A549 (cell line): ENCODE measurements at regions not wholly inside any gene's neighbourhood (a gene's known extent, or its start where the extent isn't known, plus 50 kb on each side); places are given as distances from the start of the nearest gene placed in this dataset.
A peak's percentile ranks its signal among the peaks of the same experiment; 100 is the strongest.

Experiments used
- ATAC-seq, 2 experiments: fragments of 200-7000 bp in 1 of 2; fragments of >200 bp in 1 of 2; cut with Nextera tagmentation in 1 of 2; cut with Tn5 transposase in 1 of 2; 3 replicates each; pipeline versions ENCODE4 v1.8.0 to v1.9.1; 2018 to 2020; ENCODE audit warnings: mild to moderate bottlenecking in 1 of 2, moderate library complexity in 1 of 2
- CTCF ChIA-PET: fragments of 300-600 bp; sonication (Branson Sonifier 250); formaldehyde crosslinking; extraction: SDS; loops from one replicate; lab custom pipeline; 2021; ENCODE audit warnings: antibody characterized with exemption, inconsistent platforms; lab: Yijun Ruan, JAX
- POLR2A ChIA-PET: fragments of 350-600 bp; formaldehyde crosslinking; extraction: SDS; loops from one replicate; lab custom pipeline; 2021; ENCODE audit warnings: antibody characterized with exemption, inconsistent platforms; lab: Yijun Ruan, JAX
- DNase-seq, 2 experiments: peaks; one replicate each; pipeline versions ENCODE4 v3.0.0 to v3.0.0-alpha.2; 2011 to 2016; ENCODE audit warnings: low read depth in 1 of 2, low spot score in 1 of 2
- FAIRE-seq: peaks from 2 replicates; lab custom pipeline; 2011; peaks lifted over from hg19 to GRCh38; lab: Jason Lieb, UNC
- H3K27ac ChIP-seq, 2 experiments: fragments of >200 bp; sonication (Bioruptor Twin); formaldehyde crosslinking; 3 replicates each; pipeline ENCODE4 v1.5.1; 2016 to 2017
- H3K4me1 ChIP-seq: fragments of >200 bp; sonication (Bioruptor Twin); formaldehyde crosslinking; 3 replicates; pipeline ENCODE4 v1.6.1; 2016
- H3K4me2 ChIP-seq: fragments of >200 bp; sonication (Bioruptor Twin); formaldehyde crosslinking; 3 replicates; pipeline ENCODE4 v1.6.1; 2016
- H3K4me3 ChIP-seq: fragments of >200 bp; sonication (Bioruptor Twin); formaldehyde crosslinking; 3 replicates; pipeline ENCODE4 v1.5.1; 2016
- H3K9me3 ChIP-seq: fragments of >200 bp; sonication (Bioruptor Twin); formaldehyde crosslinking; 3 replicates; pipeline ENCODE4 v1.6.1; 2016
- ATOH8 ChIP-seq: fragments of 250-450 bp; sonication (Bioruptor Pico); IDR thresholded peaks from 2 replicates; pipeline ENCODE4 v1.5.0; 2020; ENCODE audit warnings: low read depth, mild to moderate bottlenecking, moderate library complexity
- CBX8 ChIP-seq: fragments of 200-600 bp; sonication (generic); IDR thresholded peaks from 2 replicates; pipeline ENCODE4 v1.6.1; 2016
- CEBPB ChIP-seq, 2 experiments: fragments of >200 bp in 1 of 2; sonication (Bioruptor Twin) in 1 of 2; formaldehyde crosslinking in 1 of 2; IDR thresholded peaks; 2 replicates each; pipeline ENCODE4 v1.6.1; 2012 to 2016
- CTCF ChIP-seq: fragments of >200 bp; sonication (Bioruptor Twin); formaldehyde crosslinking; IDR thresholded peaks from 3 replicates; pipeline ENCODE4 v1.5.1; 2016
- EHF ChIP-seq: fragments of 250-450 bp; sonication (Bioruptor Pico); IDR thresholded peaks from 2 replicates; pipeline ENCODE4 v1.5.0; 2020; ENCODE audit warnings: mild to moderate bottlenecking
- ELK1 ChIP-seq: fragments of 150-350 bp; IDR thresholded peaks from 2 replicates; pipeline ENCODE4 v1.6.1; 2014; ENCODE audit warnings: low read depth, mild to moderate bottlenecking, low read length
- ESRRA ChIP-seq: fragments of 150-350 bp; IDR thresholded peaks from 2 replicates; pipeline ENCODE4 v1.6.1; 2014; ENCODE audit warnings: mild to moderate bottlenecking, low read length, borderline replicate concordance
- HOXB5 ChIP-seq: fragments of 250-450 bp; sonication (Bioruptor Pico); IDR thresholded peaks from 2 replicates; pipeline ENCODE4 v1.5.0; 2020; ENCODE audit warnings: mild to moderate bottlenecking, moderate library complexity
- JUNB ChIP-seq: fragments of >200 bp; sonication (Bioruptor Twin); formaldehyde crosslinking; IDR thresholded peaks from 2 replicates; pipeline ENCODE4 v1.6.1; 2016
- MAFK ChIP-seq: fragments of 450-650 bp; IDR thresholded peaks from 2 replicates; pipeline ENCODE4 v1.6.1; 2014; ENCODE audit not compliant: partially characterized antibody
- MYC ChIP-seq: IDR thresholded peaks from 2 replicates; pipeline ENCODE4 v1.6.1; 2012; ENCODE audit warnings: mild to moderate bottlenecking, inconsistent platforms, low read length, improper control_type of control experiment, borderline replicate concordance
- NFE2L2 ChIP-seq: fragments of 150-350 bp; conservative IDR thresholded peaks from 2 replicates; pipeline ENCODE4 v1.6.1; 2014; ENCODE audit warnings: low read length
- NR3C1 ChIP-seq: fragments of >200 bp; sonication (Bioruptor Twin); formaldehyde crosslinking; IDR thresholded peaks from 3 replicates; pipeline ENCODE4 v1.6.1; 2017
- PBX3 ChIP-seq: IDR thresholded peaks from 2 replicates; pipeline ENCODE4 v1.6.1; 2012
- PHF8 ChIP-seq: fragments of 200-600 bp; sonication (generic); IDR thresholded peaks from 2 replicates; pipeline ENCODE4 v1.6.1; 2016; ENCODE audit warnings: low read depth, mild to moderate bottlenecking, antibody characterized with exemption, moderate library complexity, borderline replicate concordance
- POLR2A ChIP-seq: IDR thresholded peaks from 2 replicates; pipeline ENCODE4 v1.6.1; 2012; ENCODE audit warnings: mild to moderate bottlenecking, low read length
- RAD21 ChIP-seq, 2 experiments: fragments of >200 bp in 1 of 2; sonication (Bioruptor Twin) in 1 of 2; formaldehyde crosslinking in 1 of 2; IDR thresholded peaks in 1 of 2; conservative IDR thresholded peaks in 1 of 2; 2 replicates in 1 of 2; 3 replicates in 1 of 2; pipeline ENCODE4 v1.6.1; 2012 to 2018; ENCODE audit warnings: inconsistent platforms in 1 of 2
- RCOR1 ChIP-seq: fragments of 150-350 bp; IDR thresholded peaks from 2 replicates; pipeline ENCODE4 v1.6.1; 2014; ENCODE audit warnings: antibody characterized with exemption, low read length, low read depth
- RFX5 ChIP-seq: fragments of 450-650 bp; IDR thresholded peaks from 2 replicates; pipeline ENCODE4 v1.7.1; 2014; ENCODE audit warnings: antibody characterized with exemption, mild to moderate bottlenecking, moderate library complexity
- RNF2 ChIP-seq: fragments of 200-600 bp; sonication (generic); IDR thresholded peaks from 2 replicates; pipeline ENCODE4 v1.6.1; 2016; ENCODE audit warnings: low read depth, mild to moderate bottlenecking, antibody characterized with exemption, moderate library complexity, borderline replicate concordance
- SMC3 ChIP-seq: fragments of >200 bp; sonication (Bioruptor Twin); formaldehyde crosslinking; IDR thresholded peaks from 3 replicates; pipeline ENCODE4 v1.6.1; 2018; ENCODE audit warnings: inconsistent platforms
- SREBF2 ChIP-seq: fragments of 450-650 bp; IDR thresholded peaks from 2 replicates; pipeline ENCODE4 v1.6.1; 2014; ENCODE audit warnings: mild to moderate bottlenecking, moderate library complexity
- ZC3H11A ChIP-seq: fragments of 450-650 bp; IDR thresholded peaks from 2 replicates; pipeline ENCODE4 v1.6.1; 2014; ENCODE audit warnings: antibody characterized with exemption, mild to moderate bottlenecking
- ZNF302 ChIP-seq: fragments of 250-450 bp; sonication (Bioruptor Pico); IDR thresholded peaks from 2 replicates; pipeline ENCODE4 v1.9.0; 2021; ENCODE audit warnings: inconsistent platforms, mild to moderate bottlenecking, moderate library complexity
- WGBS: methylation state at CpG from one replicate; pipeline ENCODE4 v1.1.6; 2017; ENCODE audit errors: missing lambda C conversion rate; 5-methylcytosine and 5-hydroxymethylcytosine counted together

- TF ChIP-seq CEBPB (IDR thresholded peaks at IDR 0.05) (no peak), POLR2A (no peak)
Measured at GRCh38 chr7:13731643-13732042, 257.8 kb downstream of the ETV1 start (continued).

- POLR2A ChIA-PET = interaction anchor here (0.5 kb wide), 1 partner anchor 554 kb away, joined by 4 read pairs; no protein-coding TSS in a partner anchor
- FAIRE-seq = no peak
Measured at GRCh38 chr7:13737563-13737962, 251.9 kb downstream of the ETV1 start.

GRCh38 chr7:13742126-13742525 lies 247.3 kb downstream of the ETV1 start:
- no peaks in the 10 kb centered on the region for H3K9me3 ChIP-seq
- no peak overlapping the region for H3K4me2 ChIP-seq
- no peak for TF ChIP-seq RNF2
- no peak for TF ChIP-seq ZNF302
- no peak for TF ChIP-seq ESRRA
- WGBS = 24% methylated on average over 2 of the region's 2 CpGs
- no peak overlapping the region for H3K27ac ChIP-seq
- ChIA-PET CTCF (interaction anchor here (0.8 to 1.5 kb wide), 7 partner anchors 11 to 466 kb away, joined by 3 to 5 read pairs (median 4); no protein-coding TSS in a partner anchor), POLR2A (no interaction called here)
- no peak for DNase-seq
- no peak overlapping the region for H3K4me3 ChIP-seq
- no peaks in the 10 kb centered on the region for H3K4me1 ChIP-seq
- no peak for FAIRE-seq
- ATAC-seq = no peak

More at GRCh38 chr7:13737563-13737962, 251.9 kb downstream of the ETV1 start:
- DNase-seq (no peak), ATAC-seq (no peak)
- CTCF ChIA-PET = no interaction called here
- Histone ChIP-seq H3K9me3 (no peaks in the 10 kb centered on the region), H3K27ac (no peak overlapping the region), H3K4me1 (no peaks in the 10 kb centered on the region), H3K4me3 (no peak overlapping the region), H3K4me2 (no peak overlapping the region)
- WGBS = 24% methylated on average over 2 of the region's 2 CpGs
- no peak for TF ChIP-seq HOXB5 (CRISPR knock-in tag)

- Histone ChIP-seq H3K4me1 (no peaks in the 10 kb centered on the region), H3K27ac (no peak overlapping the region), H3K4me2 (no peak overlapping the region), H3K4me3 (no peak overlapping the region), H3K9me3 (no peaks in the 10 kb centered on the region)
- ChIA-PET CTCF (interaction anchor here (0.6 to 1.5 kb wide), 8 partner anchors 11 to 1147 kb away, joined by 3 to 5 read pairs (median 4); no protein-coding TSS in a partner anchor), POLR2A (no interaction called here)
- TF ChIP-seq SMC3 (peak; percentile 31; the same call in 1 of the 3 replicates), RAD21 (conservative IDR thresholded peaks at IDR 0.05 in 1 of 2, IDR thresholded peaks at IDR 0.05 in 1 of 2) (peak in 1 of 2 experiments; percentile 37; a peak in 3 of 5 replicates), CTCF (peak; percentile 23; the same call in 1 of the 3 replicates), ZC3H11A (no peak), CBX8 (no peak), ZNF302 (no peak), PBX3 (no peak), JUNB (no peak), PHF8 (no peak), MAFK (no peak)
- FAIRE-seq (no peak), DNase-seq (peak in 1 of 2 experiments; percentile 45), ATAC-seq (no peak)
- 0% methylated on average over 1 of the region's 1 CpG for WGBS
Measured at GRCh38 chr7:13742811-13743210, 246.7 kb downstream of the ETV1 start.

- POLR2A ChIA-PET = no interaction called here
- no peak overlapping the region for H3K4me3 ChIP-seq
- no peak for ATAC-seq
- TF ChIP-seq RFX5 = no peak
- no peak for TF ChIP-seq NFE2L2
- TF ChIP-seq MYC = no peak
- TF ChIP-seq ATOH8 (CRISPR knock-in tag) = no peak
- no peak for TF ChIP-seq RCOR1
- no peak for TF ChIP-seq ELK1
- no peak for TF ChIP-seq PBX3
- no peak for TF ChIP-seq EHF (CRISPR knock-in tag)
- TF ChIP-seq NR3C1 = no peak
- TF ChIP-seq SREBF2 = no peak
Measured at GRCh38 chr7:13743226-13743625, 246.2 kb downstream of the ETV1 start.

More at GRCh38 chr7:13743226-13743625, 246.2 kb downstream of the ETV1 start:
- no peak overlapping the region for H3K4me2 ChIP-seq
- H3K4me1 ChIP-seq = no peaks in the 10 kb centered on the region
- FAIRE-seq (no peak), DNase-seq (no peak)
- H3K27ac ChIP-seq = no peak overlapping the region
- CTCF ChIA-PET = interaction anchor here (0.6 to 1.5 kb wide), 7 partner anchors 10 to 1147 kb away, joined by 3 to 5 read pairs (median 4); no protein-coding TSS in a partner anchor
- H3K9me3 ChIP-seq = no peaks in the 10 kb centered on the region
- WGBS = 17% methylated on average over 3 of the region's 3 CpGs
